Ascending aorta (tissue), 2 donors: ENCODE measurements at regions not wholly inside any gene's neighbourhood (a gene's known extent, or its start where the extent isn't known, plus 50 kb on each side); places are given as distances from the start of the nearest gene placed in this dataset.

Source experiments
- DNase-seq, 2 donors: peaks; one replicate each; pipeline ENCODE4 v3.0.0-alpha.2; 2019; ENCODE audit warnings: low spot score in 2 of 2
- H3K27ac ChIP-seq, 2 donors: fragments of 200-600 bp; sonication (generic); one replicate each; pipeline ENCODE4 v1.5.1; 2016 to 2017; ENCODE audit warnings: mild to moderate bottlenecking in 1 of 2
- H3K27me3 ChIP-seq: fragments of 200-600 bp; sonication (generic); one replicate; pipeline ENCODE4 v1.5.1; 2017
- H3K36me3 ChIP-seq, 2 donors: fragments of 200-600 bp; sonication (generic); one replicate each; pipeline ENCODE4 v1.5.1; 2016
- H3K4me1 ChIP-seq, 2 donors: fragments of 200-600 bp; sonication (generic); one replicate each; pipeline ENCODE4 v1.5.1; 2016 to 2017; ENCODE audit warnings: mild to moderate bottlenecking in 1 of 2
- H3K4me3 ChIP-seq, 2 donors: fragments of 200-600 bp; sonication (generic); one replicate each; pipeline ENCODE4 v1.5.1; 2016 to 2017; ENCODE audit warnings: mild to moderate bottlenecking in 1 of 2
- H3K9me3 ChIP-seq, 2 donors: fragments of 200-600 bp; sonication (generic); one replicate each; pipeline ENCODE4 v1.5.1; 2016
- CTCF ChIP-seq, 3 experiments: fragments of 200-600 bp in 2 of 3; fragments of 450-650 bp in 1 of 3; sonication (generic) in 2 of 3; IDR thresholded peaks; one replicate each; pipeline ENCODE4 v1.5.1; 2016 to 2019; ENCODE audit warnings: antibody characterized with exemption in 3 of 3, mild to moderate bottlenecking in 1 of 3, moderate library complexity in 1 of 3
- intact Hi-C: fragments of 100-400 bp; cut with DNase I; formaldehyde crosslinking; loops from one replicate; pipeline ENCODE4 v1.15.1; 2023

- Histone ChIP-seq H3K4me3 (no peak overlapping the region), H3K27ac (no peak overlapping the region), H3K4me1 (no peaks in the 10 kb centered on the region), H3K36me3 (no peaks in the 10 kb centered on the region), H3K9me3 (no peaks in the 10 kb centered on the region), H3K27me3 (no peaks in the 10 kb centered on the region)
- DNase-seq, result no peak
- no peak for TF ChIP-seq CTCF (IDR thresholded peaks at IDR 0.05)
- intact Hi-C loops, result no loop called here
These were observed 826.3 kb upstream of the MBL2 start for GRCh38 chr10:53598914-53599313.

- intact Hi-C loops, result no loop called here
- Histone ChIP-seq H3K4me3 (no peak overlapping the region), H3K27me3 (no peaks in the 10 kb centered on the region), H3K36me3 (no peaks in the 10 kb centered on the region), H3K4me1 (no peaks in the 10 kb centered on the region), H3K27ac (no peak overlapping the region), H3K9me3 (no peaks in the 10 kb centered on the region)
- TF ChIP-seq CTCF (IDR thresholded peaks at IDR 0.05), result no peak
- no peak for DNase-seq
These were observed 825.3 kb upstream of the MBL2 start for GRCh38 chr10:53597835-53598251.

GRCh38 chr10:53580465-53580864, 807.9 kb upstream of the MBL2 start:
- TF ChIP-seq CTCF (IDR thresholded peaks at IDR 0.05), result no peak
- intact Hi-C loops, result no loop called here
- Histone ChIP-seq H3K27me3 (no peaks in the 10 kb centered on the region), H3K36me3 (no peaks in the 10 kb centered on the region), H3K27ac (no peak overlapping the region), H3K4me1 (no peaks in the 10 kb centered on the region), H3K9me3 (no peaks in the 10 kb centered on the region), H3K4me3 (no peak overlapping the region)
- no peak for DNase-seq

- no peaks in the 10 kb centered on the region for H3K36me3 ChIP-seq
- DNase-seq, result no peak
- H3K4me3 ChIP-seq, result no peak overlapping the region
- no peaks in the 10 kb centered on the region for H3K27me3 ChIP-seq
- intact Hi-C loops, result no loop called here
- no peak overlapping the region for H3K27ac ChIP-seq
- no peaks in the 10 kb centered on the region for H3K4me1 ChIP-seq
- TF ChIP-seq CTCF (IDR thresholded peaks at IDR 0.05), result no peak
- H3K9me3 ChIP-seq, result no peaks in the 10 kb centered on the region
These were observed 807.2 kb upstream of the MBL2 start for GRCh38 chr10:53579773-53580172.

- H3K27ac ChIP-seq, result no peak overlapping the region
- DNase-seq, result no peak
- intact Hi-C loops, result no loop called here
- H3K36me3 ChIP-seq, result no peaks in the 10 kb centered on the region
- no peak for TF ChIP-seq CTCF (IDR thresholded peaks at IDR 0.05)
- no peaks in the 10 kb centered on the region for H3K4me1 ChIP-seq
- H3K4me3 ChIP-seq, result no peak overlapping the region
- no peaks in the 10 kb centered on the region for H3K27me3 ChIP-seq
- H3K9me3 ChIP-seq, result no peaks in the 10 kb centered on the region
These were observed 801.4 kb upstream of the MBL2 start for GRCh38 chr10:53574024-53574423.

GRCh38 chr10:53573498-53573897, 800.9 kb upstream of the MBL2 start:
- Histone ChIP-seq H3K4me3 (no peak overlapping the region), H3K27ac (no peak overlapping the region), H3K4me1 (no peaks in the 10 kb centered on the region), H3K36me3 (no peaks in the 10 kb centered on the region), H3K27me3 (no peaks in the 10 kb centered on the region), H3K9me3 (no peaks in the 10 kb centered on the region)
- no peak for DNase-seq
- no peak for TF ChIP-seq CTCF (IDR thresholded peaks at IDR 0.05)
- intact Hi-C loops, result no loop called here
